ENCODE measurements at regions not wholly inside any gene's neighbourhood (a gene's known extent, or its start where the extent isn't known, plus 50 kb on each side); places are given as distances from the start of the nearest gene placed in this dataset.
"Not testable (repeated sequence)": the region's sequence is repeated elsewhere in the genome, so short reads cannot be mapped to it uniquely, and the experiment has no call there.

GRCh38 chr1:83315446-83315845, 683.5 kb downstream of the TTLL7 start:
- TF ChIP-seq CTCF (conservative IDR thresholded peaks at IDR 0.05; ENCODE audit: low read depth, low read length); EZH2 (IDR thresholded peaks at IDR 0.05; ENCODE audit: borderline replicate concordance, low read depth, low read length, poor library complexity, severe bottlenecking): not testable (repeated sequence)

Measured in A673 (cell line).